ENCODE measurements at regions not wholly inside any gene's neighbourhood (a gene's known extent, or its start where the extent isn't known, plus 50 kb on each side); places are given as distances from the start of the nearest gene placed in this dataset.

- FAIRE-seq, result no peak
- no peak for DNase-seq (ENCODE audit: insufficient read length, low spot score)
- TF ChIP-seq POLR2AphosphoS5 (IDR thresholded peaks at IDR 0.05; ENCODE audit: low read depth, low read length) (no peak), PAX5 (IDR thresholded peaks at IDR 0.05; ENCODE audit: insufficient read depth, low read length, severe bottlenecking) (no peak), TAF1 (IDR thresholded peaks at IDR 0.05; ENCODE audit: low read depth, low read length) (no peak), SPI1 (IDR thresholded peaks at IDR 0.05; ENCODE audit: low read depth, low read length) (no peak), POU2F2 (IDR thresholded peaks at IDR 0.05; ENCODE audit: low read depth, low read length) (no peak), POLR2A (IDR thresholded peaks at IDR 0.05; ENCODE audit: low read depth, low read length) (no peak)
Observed at GRCh38 chr3:106161246-106161645, 292.4 kb upstream of the CBLB start.

- TF ChIP-seq TAF1 (IDR thresholded peaks at IDR 0.05; ENCODE audit: low read depth, low read length) (no peak), PAX5 (IDR thresholded peaks at IDR 0.05; ENCODE audit: insufficient read depth, low read length, severe bottlenecking) (no peak), POLR2A (IDR thresholded peaks at IDR 0.05; ENCODE audit: low read depth, low read length) (no peak), POU2F2 (IDR thresholded peaks at IDR 0.05; ENCODE audit: low read depth, low read length) (no peak), SPI1 (IDR thresholded peaks at IDR 0.05; ENCODE audit: low read depth, low read length) (no peak), POLR2AphosphoS5 (IDR thresholded peaks at IDR 0.05; ENCODE audit: low read depth, low read length) (no peak)
- FAIRE-seq, result peak; percentile 76
- no peak for DNase-seq (ENCODE audit: insufficient read length, low spot score)
Observed at GRCh38 chr3:106167728-106168127, 298.9 kb upstream of the CBLB start.

GRCh38 chr3:106168962-106169750 is 300.3 kb upstream of the CBLB start:
- FAIRE-seq, result peak; percentile 28
- no peak for DNase-seq (ENCODE audit: insufficient read length, low spot score)
- TF ChIP-seq PAX5 (IDR thresholded peaks at IDR 0.05; ENCODE audit: insufficient read depth, low read length, severe bottlenecking), result no peak
- TF ChIP-seq SPI1 (IDR thresholded peaks at IDR 0.05; ENCODE audit: low read depth, low read length), result no peak
- no peak for TF ChIP-seq POLR2AphosphoS5 (IDR thresholded peaks at IDR 0.05; ENCODE audit: low read depth, low read length)
- TF ChIP-seq POU2F2 (IDR thresholded peaks at IDR 0.05; ENCODE audit: low read depth, low read length), result no peak
- TF ChIP-seq TAF1 (IDR thresholded peaks at IDR 0.05; ENCODE audit: low read depth, low read length), result no peak
- no peak for TF ChIP-seq POLR2A (IDR thresholded peaks at IDR 0.05; ENCODE audit: low read depth, low read length)

GRCh38 chr3:106170636-106171035 is 301.8 kb upstream of the CBLB start:
- TF ChIP-seq PAX5 (IDR thresholded peaks at IDR 0.05; ENCODE audit: insufficient read depth, low read length, severe bottlenecking) (no peak), SPI1 (IDR thresholded peaks at IDR 0.05; ENCODE audit: low read depth, low read length) (no peak), POLR2AphosphoS5 (IDR thresholded peaks at IDR 0.05; ENCODE audit: low read depth, low read length) (no peak), POLR2A (IDR thresholded peaks at IDR 0.05; ENCODE audit: low read depth, low read length) (no peak), POU2F2 (IDR thresholded peaks at IDR 0.05; ENCODE audit: low read depth, low read length) (no peak)
- FAIRE-seq, result no peak
- DNase-seq (ENCODE audit: insufficient read length, low spot score), result no peak

GRCh38 chr3:106172101-106172500 is 303.3 kb upstream of the CBLB start:
- no peak for DNase-seq (ENCODE audit: insufficient read length, low spot score)
- TF ChIP-seq POLR2AphosphoS5 (IDR thresholded peaks at IDR 0.05; ENCODE audit: low read depth, low read length) (no peak), TAF1 (IDR thresholded peaks at IDR 0.05; ENCODE audit: low read depth, low read length) (no peak), SPI1 (IDR thresholded peaks at IDR 0.05; ENCODE audit: low read depth, low read length) (no peak), POU2F2 (IDR thresholded peaks at IDR 0.05; ENCODE audit: low read depth, low read length) (no peak), POLR2A (IDR thresholded peaks at IDR 0.05; ENCODE audit: low read depth, low read length) (no peak), PAX5 (IDR thresholded peaks at IDR 0.05; ENCODE audit: insufficient read depth, low read length, severe bottlenecking) (no peak)
- peak; percentile 33 for FAIRE-seq

GRCh38 chr3:106172780-106173179 is 304.0 kb upstream of the CBLB start:
- FAIRE-seq, result no peak
- TF ChIP-seq PAX5 (IDR thresholded peaks at IDR 0.05; ENCODE audit: insufficient read depth, low read length, severe bottlenecking) (no peak), POLR2AphosphoS5 (IDR thresholded peaks at IDR 0.05; ENCODE audit: low read depth, low read length) (no peak), POLR2A (IDR thresholded peaks at IDR 0.05; ENCODE audit: low read depth, low read length) (no peak), POU2F2 (IDR thresholded peaks at IDR 0.05; ENCODE audit: low read depth, low read length) (no peak), SPI1 (IDR thresholded peaks at IDR 0.05; ENCODE audit: low read depth, low read length) (no peak), TAF1 (IDR thresholded peaks at IDR 0.05; ENCODE audit: low read depth, low read length) (no peak)

GRCh38 chr3:106175276-106175675 is 306.5 kb upstream of the CBLB start:
- no peak for TF ChIP-seq POLR2A (IDR thresholded peaks at IDR 0.05; ENCODE audit: low read depth, low read length)
- TF ChIP-seq PAX5 (IDR thresholded peaks at IDR 0.05; ENCODE audit: insufficient read depth, low read length, severe bottlenecking), result no peak
- TF ChIP-seq POLR2AphosphoS5 (IDR thresholded peaks at IDR 0.05; ENCODE audit: low read depth, low read length), result no peak
- no peak for TF ChIP-seq POU2F2 (IDR thresholded peaks at IDR 0.05; ENCODE audit: low read depth, low read length)
- no peak for TF ChIP-seq TAF1 (IDR thresholded peaks at IDR 0.05; ENCODE audit: low read depth, low read length)
- no peak for TF ChIP-seq SPI1 (IDR thresholded peaks at IDR 0.05; ENCODE audit: low read depth, low read length)
- no peak for DNase-seq (ENCODE audit: insufficient read length, low spot score)
- FAIRE-seq, result peak; percentile 86

More at GRCh38 chr3:106172780-106173179, 304.0 kb upstream of the CBLB start:
- DNase-seq (ENCODE audit: insufficient read length, low spot score), result no peak

- peak; percentile 93 for FAIRE-seq
Observed at GRCh38 chr3:106176734-106177133, 307.9 kb upstream of the CBLB start.

GRCh38 chr3:106182950-106183511 is 314.2 kb upstream of the CBLB start:
- FAIRE-seq (peak; percentile 87), DNase-seq (ENCODE audit: insufficient read length, low spot score) (no peak)
- no peak for TF ChIP-seq TAF1 (IDR thresholded peaks at IDR 0.05; ENCODE audit: low read depth, low read length)

More at GRCh38 chr3:106176734-106177133, 307.9 kb upstream of the CBLB start:
- TF ChIP-seq PAX5 (IDR thresholded peaks at IDR 0.05; ENCODE audit: insufficient read depth, low read length, severe bottlenecking) (peak; percentile 56), POLR2A (IDR thresholded peaks at IDR 0.05; ENCODE audit: low read depth, low read length) (peak; percentile 35; the same call in 1 of the 2 replicates), POLR2AphosphoS5 (IDR thresholded peaks at IDR 0.05; ENCODE audit: low read depth, low read length) (no peak)
- no peak for DNase-seq (ENCODE audit: insufficient read length, low spot score)

Data from GM12891 (cell line).